CD4-positive, alpha-beta memory T cell (primary cell): ENCODE measurements at regions not wholly inside any gene's neighbourhood (a gene's known extent, or its start where the extent isn't known, plus 50 kb on each side); places are given as distances from the start of the nearest gene placed in this dataset.

Experiments used
- CTCF ChIA-PET: fragments of 350-600 bp; sonication (Branson Sonifier 250); formaldehyde crosslinking; loops from one replicate; lab custom pipeline; 2021; ENCODE audit warnings: inconsistent platforms; ENCODE audit not compliant: partially characterized antibody; lab: Charles Lee
- POLR2A ChIA-PET: fragments of 350-600 bp; sonication (Branson Sonifier 250); formaldehyde crosslinking; loops from one replicate; lab custom pipeline; 2021; ENCODE audit not compliant: partially characterized antibody; lab: Charles Lee
- DNase-seq, 5 donors: peaks; one replicate each; pipeline versions ENCODE4 v3.0.0 to v3.0.0-alpha.2; 2020 to 2022; ENCODE audit warnings: mixed read lengths in 1 of 5
- H3K27ac ChIP-seq: one replicate; pipeline ENCODE4 v1.7.0; 2013; ENCODE audit warnings: low read depth, low read length
- H3K27me3 ChIP-seq: 2 replicates; pipeline ENCODE4 v1.7.0; 2013; ENCODE audit warnings: mild to moderate bottlenecking, low read length, moderate library complexity; ENCODE audit not compliant: insufficient read depth
- H3K36me3 ChIP-seq: 2 replicates; pipeline ENCODE4 v1.7.0; 2013; ENCODE audit warnings: mild to moderate bottlenecking, low read length, moderate library complexity; ENCODE audit not compliant: insufficient read depth
- H3K4me1 ChIP-seq: 2 replicates; pipeline ENCODE4 v1.7.0; 2013; ENCODE audit warnings: mild to moderate bottlenecking, low read length, moderate library complexity; ENCODE audit not compliant: insufficient read depth
- H3K4me3 ChIP-seq, 2 donors: one replicate each; pipeline ENCODE4 v1.7.0; 2013; ENCODE audit warnings: low read length in 2 of 2, mild to moderate bottlenecking in 1 of 2
- H3K9me3 ChIP-seq, 2 donors: one replicate each; pipeline ENCODE4 v1.7.0; 2013; ENCODE audit warnings: low read length in 2 of 2, control low read depth in 1 of 2; ENCODE audit not compliant: control insufficient read depth in 1 of 2
- H3K27ac Mint-ChIP-seq, 7 donors: one replicate each; pipeline ENCODE4 v1.8.0; 2020 to 2021; ENCODE audit warnings: mixed read lengths in 7 of 7, mild to moderate bottlenecking in 6 of 7, inconsistent platforms in 3 of 7, moderate library complexity in 3 of 7
- H3K27me3 Mint-ChIP-seq, 2 donors: one replicate each; pipeline ENCODE4 v1.8.0; 2020 to 2021; ENCODE audit warnings: mixed read lengths in 2 of 2
- H3K36me3 Mint-ChIP-seq, 2 donors: one replicate each; pipeline ENCODE4 v1.8.0; 2020 to 2021; ENCODE audit warnings: mixed read lengths in 2 of 2, inconsistent platforms in 1 of 2, mild to moderate bottlenecking in 1 of 2
- H3K4me1 Mint-ChIP-seq, 4 donors: one replicate each; pipeline ENCODE4 v1.8.0; 2020 to 2021; ENCODE audit warnings: mixed read lengths in 4 of 4, mild to moderate bottlenecking in 1 of 4
- H3K4me3 Mint-ChIP-seq, 8 donors: one replicate each; pipeline ENCODE4 v1.8.0; 2020 to 2021; ENCODE audit warnings: mixed read lengths in 8 of 8, mild to moderate bottlenecking in 7 of 8, moderate library complexity in 6 of 8, inconsistent platforms in 3 of 8
- H3K9me3 Mint-ChIP-seq, 8 donors: one replicate each; pipeline ENCODE4 v1.8.0; 2020 to 2021; ENCODE audit warnings: mixed read lengths in 8 of 8, mild to moderate bottlenecking in 5 of 8, inconsistent platforms in 3 of 8, moderate library complexity in 1 of 8
- intact Hi-C: fragments of 100-400 bp; cut with micrococcal nuclease; formaldehyde crosslinking; loops from one replicate; pipeline ENCODE4 v1.15.1; 2023

DNA sequence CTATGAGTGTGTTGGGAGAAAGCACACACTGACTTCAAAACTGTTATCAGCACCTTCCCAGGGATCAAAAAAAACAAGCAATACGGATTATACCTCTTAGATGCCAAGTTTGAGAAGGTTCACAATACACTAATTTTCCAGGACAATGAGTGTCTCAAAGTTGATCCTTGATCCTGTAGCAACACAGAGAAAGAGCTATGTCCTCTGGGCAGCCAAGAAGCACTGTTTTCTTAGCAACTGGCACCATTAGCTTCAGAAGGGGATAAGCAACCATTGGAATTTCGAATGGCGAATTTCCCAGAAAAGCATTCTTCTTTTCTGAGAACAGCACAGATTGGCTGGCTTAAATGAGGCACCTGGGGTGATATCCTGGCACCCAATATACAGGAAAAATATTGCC is 270.3 kb upstream of the RORA start:
- intact Hi-C loops = no loop called here
- Histone ChIP-seq H3K9me3 (no peaks in the 10 kb centered on the region), H3K27ac (no peak overlapping the region), H3K27me3 (no peaks in the 10 kb centered on the region), H3K4me1 (no peaks in the 10 kb centered on the region), H3K36me3 (no peaks in the 10 kb centered on the region), H3K4me3 (no peak overlapping the region)
- POLR2A ChIA-PET = no interaction called here
- H3K4me3 Mint-ChIP-seq = no peak overlapping the region
- H3K27me3 Mint-ChIP-seq = peaks cover 14 to 36% of the 10 kb centered on the region in 2 donors
- no peaks in the 10 kb centered on the region for H3K9me3 Mint-ChIP-seq
- CTCF ChIA-PET = no interaction called here
- no peak overlapping the region for H3K27ac Mint-ChIP-seq
- DNase-seq = no peak
- no peaks in the 10 kb centered on the region for H3K4me1 Mint-ChIP-seq
- H3K36me3 Mint-ChIP-seq = no peaks in the 10 kb centered on the region

DNA sequence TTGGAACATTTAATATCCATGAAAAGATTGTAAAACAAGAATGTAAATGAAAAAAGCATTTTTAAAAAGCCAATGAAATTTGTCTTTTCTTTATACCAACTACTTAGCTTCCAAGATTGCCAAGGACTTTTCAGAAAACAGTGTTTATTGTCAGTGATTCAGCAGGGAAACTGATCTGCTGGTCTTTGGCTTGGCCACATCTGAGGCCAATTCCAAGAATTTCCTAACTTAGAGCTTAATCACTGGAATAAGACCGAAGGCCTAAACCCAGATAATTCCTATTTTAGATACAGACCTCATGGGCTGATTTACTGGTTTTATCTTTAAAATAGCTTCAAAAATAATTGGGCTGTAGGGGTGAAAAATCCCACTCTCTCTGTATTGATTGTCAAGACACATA is 260.5 kb upstream of the RORA start:
- Histone ChIP-seq H3K9me3 (no peaks in the 10 kb centered on the region), H3K27ac (no peak overlapping the region), H3K36me3 (no peaks in the 10 kb centered on the region), H3K4me1 (no peaks in the 10 kb centered on the region), H3K27me3 (no peaks in the 10 kb centered on the region), H3K4me3 (no peak overlapping the region)
- CTCF ChIA-PET = no interaction called here
- Mint-ChIP-seq H3K27ac (no peak overlapping the region), H3K9me3 (no peaks in the 10 kb centered on the region), H3K27me3 (peaks cover 4 to 8% of the 10 kb centered on the region in 2 donors), H3K36me3 (no peaks in the 10 kb centered on the region), H3K4me1 (no peaks in the 10 kb centered on the region), H3K4me3 (no peak overlapping the region)
- POLR2A ChIA-PET = no interaction called here
- DNase-seq = no peak
- intact Hi-C loops = no loop called here

DNA sequence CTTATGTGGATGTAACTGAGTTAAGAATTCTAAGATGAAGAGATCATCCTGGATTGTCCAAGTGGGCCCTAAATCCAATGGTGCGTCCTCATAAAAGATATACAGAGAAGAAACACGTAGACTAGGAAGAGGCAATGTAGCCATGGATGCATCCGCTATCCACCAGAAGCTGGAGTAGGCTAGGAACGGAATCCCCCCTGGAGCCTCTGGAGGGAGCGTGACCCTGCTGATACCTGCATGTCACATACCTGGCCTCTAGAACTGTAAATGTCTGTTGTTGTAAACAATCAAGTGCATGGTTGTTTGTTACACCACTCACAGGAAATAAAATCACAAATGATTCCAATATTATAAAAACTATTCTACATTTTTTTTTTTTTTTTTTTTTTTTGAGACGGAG is 254.5 kb upstream of the RORA start:
- Mint-ChIP-seq H3K9me3 (no peaks in the 10 kb centered on the region), H3K27ac (no peak overlapping the region), H3K36me3 (no peaks in the 10 kb centered on the region), H3K4me3 (no peak overlapping the region), H3K4me1 (no peaks in the 10 kb centered on the region), H3K27me3 (peaks cover 9 to 10% of the 10 kb centered on the region in 2 donors)
- no peak overlapping the region for H3K27ac ChIP-seq
- ChIA-PET POLR2A (no interaction called here), CTCF (no interaction called here)
- no peak overlapping the region for H3K4me3 ChIP-seq
- H3K36me3 ChIP-seq = no peaks in the 10 kb centered on the region
- H3K4me1 ChIP-seq = no peaks in the 10 kb centered on the region
- H3K9me3 ChIP-seq = no peaks in the 10 kb centered on the region
- no peaks in the 10 kb centered on the region for H3K27me3 ChIP-seq
- intact Hi-C loops = no loop called here
- no peak for DNase-seq

DNA sequence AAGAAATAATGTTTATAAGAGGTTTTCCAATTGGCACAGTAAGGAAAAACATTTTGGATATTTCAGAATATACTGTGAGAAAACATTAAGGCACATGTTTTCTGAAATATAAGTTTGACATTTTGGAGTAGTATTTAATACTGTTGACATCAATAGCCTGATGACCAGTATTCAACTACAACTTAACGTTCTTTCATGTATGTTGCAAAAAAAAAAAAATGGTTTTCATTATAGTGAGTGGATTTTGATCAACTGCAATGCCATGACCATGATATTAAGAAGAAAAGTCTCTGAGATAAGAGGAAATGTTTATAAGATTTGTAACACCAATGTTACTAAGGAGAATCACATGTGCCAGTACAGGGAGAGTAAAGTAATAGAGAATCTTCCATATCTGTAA is 252.8 kb upstream of the RORA start:
- no peak for DNase-seq
- Histone ChIP-seq H3K36me3 (no peaks in the 10 kb centered on the region), H3K4me3 (no peak overlapping the region), H3K27me3 (no peaks in the 10 kb centered on the region), H3K27ac (no peak overlapping the region), H3K4me1 (no peaks in the 10 kb centered on the region), H3K9me3 (no peaks in the 10 kb centered on the region)
- peaks cover 9 to 10% of the 10 kb centered on the region in 2 donors for H3K27me3 Mint-ChIP-seq
- no peaks in the 10 kb centered on the region for H3K9me3 Mint-ChIP-seq
- intact Hi-C loops = no loop called here
- no peak overlapping the region for H3K27ac Mint-ChIP-seq
- no peaks in the 10 kb centered on the region for H3K36me3 Mint-ChIP-seq
- no peak overlapping the region for H3K4me3 Mint-ChIP-seq
- ChIA-PET POLR2A (no interaction called here), CTCF (no interaction called here)
- no peaks in the 10 kb centered on the region for H3K4me1 Mint-ChIP-seq

DNA sequence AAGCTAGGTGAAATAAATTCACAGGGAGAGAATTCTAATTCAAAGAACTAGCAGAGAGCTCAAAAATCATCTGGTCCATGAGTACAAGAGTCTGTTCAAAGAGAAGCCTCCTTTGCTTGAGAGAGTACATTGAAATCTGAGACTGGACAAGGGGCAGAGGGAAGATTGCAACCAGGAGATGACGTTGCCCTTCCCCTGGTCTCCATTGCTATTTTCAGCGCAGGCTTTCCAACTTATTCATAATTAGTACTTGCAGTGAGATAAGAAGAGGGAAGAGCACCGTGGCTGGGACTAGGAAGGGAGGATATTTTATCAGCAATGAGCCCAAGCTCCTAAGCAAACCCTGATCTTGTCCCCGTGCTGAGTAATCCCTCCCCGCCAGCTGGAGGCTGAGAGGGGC is 251.8 kb upstream of the RORA start:
- ChIA-PET CTCF (no interaction called here), POLR2A (no interaction called here)

DNA sequence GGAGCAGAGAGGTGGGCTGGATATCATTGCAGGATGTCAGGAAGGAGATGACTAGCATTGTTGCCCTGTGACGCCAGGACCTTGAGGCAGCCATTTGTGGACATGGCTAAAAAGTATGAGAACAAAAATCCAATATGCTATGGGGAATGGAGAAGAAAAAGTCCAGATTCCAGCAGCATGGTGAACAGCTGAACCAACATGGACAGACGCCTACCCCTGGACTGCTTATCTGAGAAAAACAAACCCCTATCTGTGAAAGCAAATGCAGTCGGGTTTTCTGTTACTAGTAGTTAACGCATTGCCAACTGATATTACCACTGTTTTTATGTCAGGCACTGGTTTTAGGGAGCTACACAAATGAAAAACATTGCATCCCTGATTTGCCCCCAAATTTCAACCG is 251.2 kb upstream of the RORA start:
- H3K27me3 ChIP-seq = no peaks in the 10 kb centered on the region
- DNase-seq = no peak
- H3K27me3 Mint-ChIP-seq = peaks cover 6 to 10% of the 10 kb centered on the region in 2 donors
- H3K27ac ChIP-seq = no peak overlapping the region
- POLR2A ChIA-PET = no interaction called here
- H3K9me3 Mint-ChIP-seq = no peaks in the 10 kb centered on the region
- no peak overlapping the region for H3K4me3 ChIP-seq
- CTCF ChIA-PET = no interaction called here
- H3K36me3 Mint-ChIP-seq = no peaks in the 10 kb centered on the region
- H3K36me3 ChIP-seq = no peaks in the 10 kb centered on the region
- no peaks in the 10 kb centered on the region for H3K4me1 Mint-ChIP-seq
- H3K4me3 Mint-ChIP-seq = no peak overlapping the region
- H3K27ac Mint-ChIP-seq = no peak overlapping the region
- no peaks in the 10 kb centered on the region for H3K9me3 ChIP-seq
- H3K4me1 ChIP-seq = no peaks in the 10 kb centered on the region
- intact Hi-C loops = no loop called here

More for the DNA sequence above, 251.8 kb upstream of the RORA start:
- no peak overlapping the region for H3K4me3 ChIP-seq
- H3K9me3 Mint-ChIP-seq = no peaks in the 10 kb centered on the region
- no peaks in the 10 kb centered on the region for H3K4me1 Mint-ChIP-seq
- peaks cover 6 to 10% of the 10 kb centered on the region in 2 donors for H3K27me3 Mint-ChIP-seq
- no peak for DNase-seq
- no peak overlapping the region for H3K27ac ChIP-seq
- H3K27ac Mint-ChIP-seq = no peak overlapping the region
- H3K9me3 ChIP-seq = no peaks in the 10 kb centered on the region
- intact Hi-C loops = no loop called here
- H3K4me1 ChIP-seq = no peaks in the 10 kb centered on the region
- no peaks in the 10 kb centered on the region for H3K27me3 ChIP-seq
- no peak overlapping the region for H3K4me3 Mint-ChIP-seq
- H3K36me3 ChIP-seq = no peaks in the 10 kb centered on the region
- H3K36me3 Mint-ChIP-seq = no peaks in the 10 kb centered on the region

DNA sequence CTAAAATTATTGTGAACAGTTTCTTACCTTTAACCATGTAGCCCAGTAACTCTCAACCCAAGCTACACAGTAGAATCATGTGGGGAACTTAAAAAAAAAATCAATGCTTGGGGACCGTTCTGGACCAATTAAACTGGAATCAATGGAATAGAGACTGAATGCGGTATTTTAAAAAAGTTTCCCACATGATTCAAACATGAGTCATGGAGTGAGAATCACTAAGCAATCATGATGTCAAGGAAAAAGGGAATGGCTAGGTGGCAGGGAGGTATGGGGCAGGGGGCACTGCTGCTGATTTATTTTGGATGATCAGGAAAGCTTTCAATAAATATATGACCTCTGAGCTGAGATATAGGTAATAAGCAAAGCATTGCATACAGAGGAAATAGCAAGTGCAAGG is 250.5 kb upstream of the RORA start:
- no peaks in the 10 kb centered on the region for H3K27me3 ChIP-seq
- H3K36me3 ChIP-seq = no peaks in the 10 kb centered on the region
- H3K9me3 ChIP-seq = no peaks in the 10 kb centered on the region
- H3K4me3 ChIP-seq = no peak overlapping the region
- H3K4me3 Mint-ChIP-seq = no peak overlapping the region
- H3K27me3 Mint-ChIP-seq = peaks cover 8 to 12% of the 10 kb centered on the region in 2 donors
- H3K9me3 Mint-ChIP-seq = no peaks in the 10 kb centered on the region
- no peaks in the 10 kb centered on the region for H3K4me1 Mint-ChIP-seq
- H3K36me3 Mint-ChIP-seq = no peaks in the 10 kb centered on the region
- no peak overlapping the region for H3K27ac Mint-ChIP-seq
- ChIA-PET POLR2A (no interaction called here), CTCF (no interaction called here)
- H3K27ac ChIP-seq = no peak overlapping the region
- H3K4me1 ChIP-seq = no peaks in the 10 kb centered on the region
- no peak for DNase-seq
- intact Hi-C loops = no loop called here

DNA sequence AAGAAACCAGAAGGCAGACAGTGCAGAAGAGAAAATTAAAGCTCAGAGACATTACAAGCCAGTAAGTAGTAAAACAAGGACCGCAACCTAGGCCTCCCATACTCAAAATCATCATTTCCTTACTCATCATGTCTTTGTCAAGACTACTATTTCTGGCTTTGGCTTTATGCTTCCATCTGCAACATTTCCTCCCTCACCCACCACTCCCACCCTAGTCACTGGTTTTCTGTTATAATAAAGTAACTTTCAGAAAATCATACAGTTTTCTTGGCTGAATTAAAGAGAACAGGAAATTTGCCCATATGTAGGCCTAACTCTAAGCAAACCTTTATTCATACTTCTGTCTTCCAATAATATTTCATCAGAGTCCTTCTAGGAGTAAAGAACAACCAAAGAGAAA is 247.6 kb upstream of the RORA start:
- no peak overlapping the region for H3K4me3 Mint-ChIP-seq
- H3K27ac Mint-ChIP-seq = no peak overlapping the region
- no peaks in the 10 kb centered on the region for H3K27me3 ChIP-seq
- POLR2A ChIA-PET = no interaction called here
- CTCF ChIA-PET = interaction anchor here (0.8 kb wide), 1 partner anchor 12 kb away, joined by 3 read pairs; no protein-coding TSS in a partner anchor
- no peak for DNase-seq
- no peaks in the 10 kb centered on the region for H3K36me3 Mint-ChIP-seq
- H3K27ac ChIP-seq = no peak overlapping the region
- H3K9me3 Mint-ChIP-seq = peaks cover 0 to 1% (median 0%) of the 10 kb centered on the region in 8 donors
- peaks cover 10 to 18% of the 10 kb centered on the region in 2 donors for H3K27me3 Mint-ChIP-seq
- no peak overlapping the region for H3K4me3 ChIP-seq
- no peaks in the 10 kb centered on the region for H3K4me1 Mint-ChIP-seq
- intact Hi-C loops = no loop called here
- H3K4me1 ChIP-seq = no peaks in the 10 kb centered on the region
- no peaks in the 10 kb centered on the region for H3K36me3 ChIP-seq
- no peaks in the 10 kb centered on the region for H3K9me3 ChIP-seq
